IMR-90 (cell line): ENCODE measurements at regions not wholly inside any gene's neighbourhood (a gene's known extent, or its start where the extent isn't known, plus 50 kb on each side); places are given as distances from the start of the nearest gene placed in this dataset.

ENCODE experiments used
- CEBPB ChIP-seq: IDR thresholded peaks from 2 replicates; pipeline ENCODE4 v1.6.1; 2012; ENCODE audit warnings: low read depth, low read length, improper control_type of control experiment
- MAFK ChIP-seq: IDR thresholded peaks from 2 replicates; pipeline ENCODE4 v1.6.1; 2012; ENCODE audit warnings: low read depth, low read length, improper control_type of control experiment
- MAZ ChIP-seq: IDR thresholded peaks from 2 replicates; pipeline ENCODE4 v1.6.1; 2012; ENCODE audit warnings: low read depth, mild to moderate bottlenecking, low read length, improper control_type of control experiment, moderate library complexity, borderline replicate concordance
- MXI1 ChIP-seq: IDR thresholded peaks from 2 replicates; pipeline ENCODE4 v1.6.1; 2012; ENCODE audit warnings: low read depth, mild to moderate bottlenecking, low read length, moderate library complexity, borderline replicate concordance
- NFE2L2 ChIP-seq: fragments of 150-350 bp; IDR thresholded peaks from 2 replicates; pipeline ENCODE4 v1.6.1; 2016; ENCODE audit warnings: low read depth, mild to moderate bottlenecking, low read length
- POLR2A ChIP-seq: IDR thresholded peaks from 2 replicates; pipeline ENCODE4 v1.6.1; 2012; ENCODE audit warnings: mild to moderate bottlenecking, low read depth, low read length
- RAD21 ChIP-seq: IDR thresholded peaks from 2 replicates; pipeline ENCODE4 v1.6.1; 2012; ENCODE audit warnings: low read length, improper control_type of control experiment
- RFX5 ChIP-seq: IDR thresholded peaks from 2 replicates; pipeline ENCODE4 v1.8.0; 2012; ENCODE audit warnings: low read depth, mild to moderate bottlenecking, low read length, moderate library complexity
- SMC3 ChIP-seq: fragments of 150-350 bp; IDR thresholded peaks from 2 replicates; pipeline ENCODE4 v1.6.1; 2016; ENCODE audit warnings: low read depth, mild to moderate bottlenecking, antibody characterized with exemption, low read length, moderate library complexity
- USF2 ChIP-seq: fragments of 150-350 bp; IDR thresholded peaks from 2 replicates; pipeline ENCODE4 v1.6.1; 2017; ENCODE audit warnings: mild to moderate bottlenecking, antibody characterized with exemption, low read length, low read depth
- TF ChIP-seq, protein P1 (sequence below): conservative IDR thresholded peaks from 2 replicates; pipeline ENCODE4 v1.5.1; 2012; ENCODE audit warnings: mild to moderate bottlenecking, low read depth, low read length, improper control_type of control experiment

DNA sequence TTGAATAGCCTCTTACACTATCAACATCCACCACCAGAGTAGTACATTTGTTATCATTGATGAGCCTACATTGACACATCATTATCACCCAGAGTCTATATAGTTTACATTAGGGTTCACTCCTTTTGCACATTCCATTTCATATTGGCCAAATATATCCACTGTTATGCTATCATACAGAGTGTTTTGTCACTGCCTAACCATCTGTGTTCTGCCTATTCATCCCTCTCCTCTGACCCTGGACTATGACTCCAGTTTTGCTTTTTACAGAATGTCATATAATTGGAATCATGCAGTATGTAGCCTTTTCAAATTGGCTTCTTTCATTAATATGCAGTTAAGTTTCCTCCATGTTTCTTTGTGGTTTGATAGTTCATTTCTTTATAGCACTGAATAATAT, 904.7 kb downstream of the TLE1 start:
- TF ChIP-seq POLR2A: no peak
- no peak for TF ChIP-seq RAD21
- no peak for TF ChIP-seq MXI1
- TF ChIP-seq NFE2L2: no peak
- TF ChIP-seq, protein P1, sequence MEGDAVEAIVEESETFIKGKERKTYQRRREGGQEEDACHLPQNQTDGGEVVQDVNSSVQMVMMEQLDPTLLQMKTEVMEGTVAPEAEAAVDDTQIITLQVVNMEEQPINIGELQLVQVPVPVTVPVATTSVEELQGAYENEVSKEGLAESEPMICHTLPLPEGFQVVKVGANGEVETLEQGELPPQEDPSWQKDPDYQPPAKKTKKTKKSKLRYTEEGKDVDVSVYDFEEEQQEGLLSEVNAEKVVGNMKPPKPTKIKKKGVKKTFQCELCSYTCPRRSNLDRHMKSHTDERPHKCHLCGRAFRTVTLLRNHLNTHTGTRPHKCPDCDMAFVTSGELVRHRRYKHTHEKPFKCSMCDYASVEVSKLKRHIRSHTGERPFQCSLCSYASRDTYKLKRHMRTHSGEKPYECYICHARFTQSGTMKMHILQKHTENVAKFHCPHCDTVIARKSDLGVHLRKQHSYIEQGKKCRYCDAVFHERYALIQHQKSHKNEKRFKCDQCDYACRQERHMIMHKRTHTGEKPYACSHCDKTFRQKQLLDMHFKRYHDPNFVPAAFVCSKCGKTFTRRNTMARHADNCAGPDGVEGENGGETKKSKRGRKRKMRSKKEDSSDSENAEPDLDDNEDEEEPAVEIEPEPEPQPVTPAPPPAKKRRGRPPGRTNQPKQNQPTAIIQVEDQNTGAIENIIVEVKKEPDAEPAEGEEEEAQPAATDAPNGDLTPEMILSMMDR: no peak
- TF ChIP-seq USF2: no peak
- TF ChIP-seq MAFK: no peak
- no peak for TF ChIP-seq CEBPB
- no peak for TF ChIP-seq SMC3
- TF ChIP-seq MAZ: no peak
- no peak for TF ChIP-seq RFX5
